AG04450 (cell line): ENCODE measurements at regions not wholly inside any gene's neighbourhood (a gene's known extent, or its start where the extent isn't known, plus 50 kb on each side); places are given as distances from the start of the nearest gene placed in this dataset.

ENCODE experiments used
- CTCF ChIA-PET: fragments of 300-600, 350-600 bp; formaldehyde crosslinking; extraction: SDS; loops from one replicate; lab custom pipeline; 2022; ENCODE audit warnings: antibody characterized with exemption, inconsistent platforms; lab: Charles Lee
- POLR2A ChIA-PET: fragments of 350-600 bp; formaldehyde crosslinking; extraction: SDS; loops from one replicate; lab custom pipeline; 2021; ENCODE audit warnings: antibody characterized with exemption, inconsistent platforms; lab: Yijun Ruan, JAX
- DNase-seq: peaks from one replicate; pipeline ENCODE4 v3.0.0-alpha.2; 2011; ENCODE audit warnings: low read depth, low spot score
- H3K27ac ChIP-seq: one replicate; pipeline ENCODE4 v1.5.1; 2012; ENCODE audit warnings: low read depth, low read length, control low read depth
- H3K27me3 ChIP-seq: one replicate; pipeline ENCODE4 v1.6.0; 2012; ENCODE audit warnings: low read length; ENCODE audit not compliant: control insufficient read depth, insufficient read depth
- H3K4me3 ChIP-seq: 2 replicates; pipeline ENCODE4 v1.5.1; 2011; ENCODE audit warnings: mild to moderate bottlenecking, low read depth, low read length, control low read depth
- H3K9me3 ChIP-seq: 2 replicates; pipeline ENCODE4 v1.5.1; 2012; ENCODE audit warnings: low read length; ENCODE audit not compliant: control insufficient read depth, insufficient read depth
- TF ChIP-seq, protein P1 (sequence below): IDR thresholded peaks from 2 replicates; pipeline ENCODE4 v1.5.1; 2011; ENCODE audit warnings: low read depth, low read length, control low read depth, inconsistent platforms

DNA sequence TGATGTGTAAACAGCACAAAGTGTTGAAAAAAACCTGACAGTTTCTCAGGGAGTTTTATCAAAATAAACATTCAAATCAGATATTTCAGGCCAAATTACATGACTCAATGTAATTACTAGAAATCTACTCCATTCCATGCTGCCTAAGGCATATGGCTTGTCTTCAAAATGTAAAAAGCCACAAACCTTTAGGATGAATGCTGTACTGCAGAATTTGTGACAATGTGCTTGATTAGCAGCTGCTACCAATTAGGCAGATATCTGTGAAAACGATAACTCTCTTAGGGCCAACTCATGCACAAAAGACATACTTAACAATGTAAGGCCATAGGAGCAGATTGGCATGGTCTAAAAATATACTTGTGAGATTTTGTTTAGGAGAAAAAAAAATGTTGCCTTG, 267.0 kb downstream of the DACT1 start:
- Histone ChIP-seq H3K27ac (no peak overlapping the region), H3K4me3 (no peak overlapping the region), H3K27me3 (no peaks in the 10 kb centered on the region), H3K9me3 (peaks cover 6% of the 10 kb centered on the region)
- CTCF ChIA-PET = no interaction called here
- POLR2A ChIA-PET = no interaction called here
- TF ChIP-seq, protein P1, sequence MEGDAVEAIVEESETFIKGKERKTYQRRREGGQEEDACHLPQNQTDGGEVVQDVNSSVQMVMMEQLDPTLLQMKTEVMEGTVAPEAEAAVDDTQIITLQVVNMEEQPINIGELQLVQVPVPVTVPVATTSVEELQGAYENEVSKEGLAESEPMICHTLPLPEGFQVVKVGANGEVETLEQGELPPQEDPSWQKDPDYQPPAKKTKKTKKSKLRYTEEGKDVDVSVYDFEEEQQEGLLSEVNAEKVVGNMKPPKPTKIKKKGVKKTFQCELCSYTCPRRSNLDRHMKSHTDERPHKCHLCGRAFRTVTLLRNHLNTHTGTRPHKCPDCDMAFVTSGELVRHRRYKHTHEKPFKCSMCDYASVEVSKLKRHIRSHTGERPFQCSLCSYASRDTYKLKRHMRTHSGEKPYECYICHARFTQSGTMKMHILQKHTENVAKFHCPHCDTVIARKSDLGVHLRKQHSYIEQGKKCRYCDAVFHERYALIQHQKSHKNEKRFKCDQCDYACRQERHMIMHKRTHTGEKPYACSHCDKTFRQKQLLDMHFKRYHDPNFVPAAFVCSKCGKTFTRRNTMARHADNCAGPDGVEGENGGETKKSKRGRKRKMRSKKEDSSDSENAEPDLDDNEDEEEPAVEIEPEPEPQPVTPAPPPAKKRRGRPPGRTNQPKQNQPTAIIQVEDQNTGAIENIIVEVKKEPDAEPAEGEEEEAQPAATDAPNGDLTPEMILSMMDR = no peak
- DNase-seq = no peak

DNA sequence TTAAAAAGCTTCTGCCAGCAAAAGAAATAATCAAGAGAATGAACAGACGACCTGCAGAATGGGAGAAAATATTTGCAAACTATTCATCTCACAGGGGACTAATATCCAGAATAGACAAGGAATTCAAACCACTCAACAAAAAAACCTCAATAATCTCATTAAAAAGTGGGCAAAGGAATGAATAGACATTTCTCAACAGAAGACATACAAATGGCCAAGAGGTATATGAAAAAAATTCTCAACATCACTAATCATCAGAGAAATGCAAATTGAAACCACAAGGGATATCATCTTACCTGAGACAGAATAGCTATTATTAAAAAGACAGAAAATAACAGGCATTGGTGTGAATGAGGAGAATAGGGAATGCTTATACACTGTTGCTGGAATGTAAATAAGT, 270.0 kb downstream of the DACT1 start:
- ChIA-PET CTCF (interaction anchor here (0.7 kb wide), 1 partner anchor 210 kb away, joined by 4 read pairs; no protein-coding TSS in a partner anchor), POLR2A (interaction anchor here (0.6 kb wide), 1 partner anchor 631 kb away, joined by 3 read pairs; no protein-coding TSS in a partner anchor)
- H3K9me3 ChIP-seq = peaks cover 4% of the 10 kb centered on the region
- TF ChIP-seq, protein P1 = no peak
- DNase-seq = no peak
- H3K27me3 ChIP-seq = no peaks in the 10 kb centered on the region
- H3K27ac ChIP-seq = no peak overlapping the region
- H3K4me3 ChIP-seq = no peak overlapping the region

DNA sequence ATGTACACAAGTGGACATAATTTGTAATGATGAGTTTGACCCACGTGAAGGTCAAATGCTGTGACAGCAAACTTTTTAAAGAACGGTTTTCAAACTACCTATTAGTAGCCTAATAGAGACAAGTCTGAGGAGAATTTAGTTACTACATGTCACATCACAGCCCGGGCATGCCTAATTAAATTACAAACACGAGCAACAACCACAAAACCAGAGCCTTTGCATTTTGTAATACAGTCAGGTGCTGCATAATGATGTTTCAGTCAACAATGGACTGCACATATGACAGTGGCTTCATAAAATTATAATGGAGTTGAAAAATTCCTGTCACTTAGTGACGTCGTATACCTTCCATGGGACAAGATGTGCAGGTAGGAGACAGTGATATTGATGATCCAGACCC, 274.5 kb downstream of the DACT1 start:
- ChIA-PET CTCF (no interaction called here), POLR2A (no interaction called here)
- no peaks in the 10 kb centered on the region for H3K27me3 ChIP-seq
- TF ChIP-seq, protein P1 = no peak
- no peak overlapping the region for H3K4me3 ChIP-seq
- H3K27ac ChIP-seq = no peak overlapping the region
- DNase-seq = no peak
- H3K9me3 ChIP-seq = no peaks in the 10 kb centered on the region

DNA sequence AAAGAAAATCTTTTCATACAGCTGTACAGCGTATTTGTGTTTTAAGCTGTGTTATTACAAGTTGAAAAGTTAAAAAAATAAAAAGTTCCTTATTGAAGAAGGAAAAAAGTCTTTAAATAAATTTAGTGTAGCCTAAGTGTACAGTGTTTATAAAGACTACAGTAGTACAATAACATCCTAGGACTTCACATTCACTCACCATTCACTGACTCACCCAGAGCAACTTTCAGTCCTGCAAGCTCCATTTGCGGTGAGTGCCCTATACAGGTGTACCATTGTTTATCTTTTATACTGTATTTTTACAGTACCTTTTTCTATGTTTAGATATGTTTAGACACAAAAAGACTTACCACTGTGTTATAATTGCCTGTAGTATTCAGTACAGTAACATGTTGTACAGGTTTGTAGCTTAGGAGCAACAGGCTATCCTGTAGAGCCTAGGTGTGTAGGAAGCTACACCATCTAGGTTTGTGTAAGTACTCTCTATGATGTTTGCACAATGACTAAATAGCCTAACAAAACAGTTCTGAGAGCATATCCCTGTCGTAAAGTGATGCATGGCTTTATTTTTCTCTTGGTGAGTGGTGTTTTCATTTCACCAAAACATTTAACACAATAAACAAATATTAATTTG, 275.2 kb downstream of the DACT1 start:
- no peak for DNase-seq
- Histone ChIP-seq H3K27me3 (no peaks in the 10 kb centered on the region), H3K27ac (no peak overlapping the region), H3K4me3 (no peak overlapping the region), H3K9me3 (no peaks in the 10 kb centered on the region)
- ChIA-PET POLR2A (no interaction called here), CTCF (no interaction called here)
- TF ChIP-seq, protein P1 = no peak

DNA sequence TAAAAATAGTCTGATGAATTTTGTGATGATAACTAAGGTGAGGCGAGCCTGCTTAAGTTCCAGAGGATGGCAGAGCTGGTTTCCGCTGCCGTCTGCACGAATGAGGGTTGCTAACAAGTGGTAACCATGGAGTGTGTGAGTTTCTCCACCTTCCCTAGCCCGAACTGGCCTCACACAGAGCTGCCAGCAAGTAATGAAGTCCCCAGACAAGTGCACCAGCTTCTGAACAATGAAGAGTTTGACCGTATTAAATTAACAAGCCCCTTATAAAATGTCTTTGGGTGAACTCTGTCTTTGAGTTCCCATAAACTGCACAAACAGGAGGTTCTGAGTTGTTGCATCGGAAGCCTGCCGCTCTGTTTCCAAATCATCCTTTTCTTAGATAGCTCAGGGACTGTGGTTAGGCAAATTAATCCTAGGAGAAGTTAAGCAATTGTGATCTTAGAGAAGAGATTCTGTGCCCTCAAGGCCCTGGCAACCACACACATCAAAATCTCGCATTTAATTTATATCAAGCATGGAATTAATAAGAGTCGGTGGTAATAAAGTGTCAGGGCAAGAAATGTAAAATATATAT, 274.1 kb upstream of the DAAM1 start:
- POLR2A ChIA-PET = interaction anchor here (1.5 kb wide), 1 partner anchor 15 kb away, joined by 3 read pairs; no protein-coding TSS in a partner anchor
- no peaks in the 10 kb centered on the region for H3K27me3 ChIP-seq
- no peak for DNase-seq
- no peak overlapping the region for H3K4me3 ChIP-seq
- H3K27ac ChIP-seq = no peak overlapping the region
- CTCF ChIA-PET = no interaction called here
- no peaks in the 10 kb centered on the region for H3K9me3 ChIP-seq
- TF ChIP-seq, protein P1 = no peak
